Fibroblast of pulmonary artery (primary cell): ENCODE measurements at regions not wholly inside any gene's neighbourhood (a gene's known extent, or its start where the extent isn't known, plus 50 kb on each side); places are given as distances from the start of the nearest gene placed in this dataset.

Experiments
- DNase-seq: peaks from one replicate; pipeline ENCODE4 v3.0.0-alpha.2; 2010; ENCODE audit warnings: low read depth
- H3K4me3 ChIP-seq: replicated peaks from 2 replicates; pipeline ENCODE4 v1.5.1; 2011; ENCODE audit warnings: low read depth, mild to moderate bottlenecking, control low read depth, low read length, moderate library complexity
- TF ChIP-seq, protein P1 (sequence below): IDR thresholded peaks from 2 replicates; pipeline ENCODE4 v1.5.1; 2011; ENCODE audit warnings: mild to moderate bottlenecking, control low read depth, low read length, inconsistent platforms; ENCODE audit errors: missing control alignments

DNA sequence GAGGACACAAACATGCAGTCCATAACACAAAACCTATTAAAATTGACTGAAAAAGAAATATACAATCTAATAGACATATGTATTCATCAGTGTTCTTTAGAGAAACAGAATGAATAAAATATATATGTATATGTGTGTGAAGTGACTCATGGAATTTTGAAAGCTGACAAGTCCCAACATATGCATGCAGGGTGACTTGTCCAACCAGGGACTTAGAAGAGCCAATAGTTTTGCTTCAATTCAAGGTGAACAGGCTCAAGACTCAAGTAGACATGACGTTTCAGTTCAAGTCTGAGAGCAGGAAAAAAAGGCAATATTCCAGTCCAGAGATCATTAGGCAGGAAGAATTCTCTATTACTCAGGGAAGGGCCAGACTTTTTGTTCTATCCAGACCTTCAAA is 271.2 kb upstream of the SETBP1 start:
- no peak overlapping the region for H3K4me3 ChIP-seq
- TF ChIP-seq, protein P1, sequence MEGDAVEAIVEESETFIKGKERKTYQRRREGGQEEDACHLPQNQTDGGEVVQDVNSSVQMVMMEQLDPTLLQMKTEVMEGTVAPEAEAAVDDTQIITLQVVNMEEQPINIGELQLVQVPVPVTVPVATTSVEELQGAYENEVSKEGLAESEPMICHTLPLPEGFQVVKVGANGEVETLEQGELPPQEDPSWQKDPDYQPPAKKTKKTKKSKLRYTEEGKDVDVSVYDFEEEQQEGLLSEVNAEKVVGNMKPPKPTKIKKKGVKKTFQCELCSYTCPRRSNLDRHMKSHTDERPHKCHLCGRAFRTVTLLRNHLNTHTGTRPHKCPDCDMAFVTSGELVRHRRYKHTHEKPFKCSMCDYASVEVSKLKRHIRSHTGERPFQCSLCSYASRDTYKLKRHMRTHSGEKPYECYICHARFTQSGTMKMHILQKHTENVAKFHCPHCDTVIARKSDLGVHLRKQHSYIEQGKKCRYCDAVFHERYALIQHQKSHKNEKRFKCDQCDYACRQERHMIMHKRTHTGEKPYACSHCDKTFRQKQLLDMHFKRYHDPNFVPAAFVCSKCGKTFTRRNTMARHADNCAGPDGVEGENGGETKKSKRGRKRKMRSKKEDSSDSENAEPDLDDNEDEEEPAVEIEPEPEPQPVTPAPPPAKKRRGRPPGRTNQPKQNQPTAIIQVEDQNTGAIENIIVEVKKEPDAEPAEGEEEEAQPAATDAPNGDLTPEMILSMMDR: no peak
- DNase-seq: no peak

- TF ChIP-seq, protein P1: no peak
Observed at GRCh38 chr18:44410740-44411139, 269.9 kb upstream of the SETBP1 start.

GRCh38 chr18:44411262-44411905 is 269.3 kb upstream of the SETBP1 start:
- no peak overlapping the region for H3K4me3 ChIP-seq
- no peak for DNase-seq
- TF ChIP-seq, protein P1: no peak

More at GRCh38 chr18:44410740-44411139, 269.9 kb upstream of the SETBP1 start:
- no peak overlapping the region for H3K4me3 ChIP-seq
- DNase-seq: no peak

GRCh38 chr18:44411976-44412375 is 268.7 kb upstream of the SETBP1 start:
- H3K4me3 ChIP-seq: no peak overlapping the region
- DNase-seq: no peak
- TF ChIP-seq, protein P1: no peak

- H3K4me3 ChIP-seq: no peak overlapping the region
- TF ChIP-seq, protein P1: no peak
- no peak for DNase-seq
Observed at GRCh38 chr18:44423814-44424644, 256.7 kb upstream of the SETBP1 start.

GRCh38 chr18:44424645-44425035 is 256.0 kb upstream of the SETBP1 start:
- no peak for DNase-seq
- H3K4me3 ChIP-seq: no peak overlapping the region
- TF ChIP-seq, protein P1: no peak
